Keratinocyte (primary cell): ENCODE measurements at regions not wholly inside any gene's neighbourhood (a gene's known extent, or its start where the extent isn't known, plus 50 kb on each side); places are given as distances from the start of the nearest gene placed in this dataset.

Experiments
- DNase-seq: peaks from one replicate; pipeline ENCODE4 v3.0.0-alpha.2; 2011; ENCODE audit warnings: low read depth, missing footprints, low spot score
- FAIRE-seq: peaks from 2 replicates; lab custom pipeline; 2011; peaks lifted over from hg19 to GRCh38; lab: Jason Lieb, UNC
- H2AFZ ChIP-seq: 2 replicates; pipeline ENCODE4 v1.6.0; 2012; ENCODE audit warnings: low read length, control low read depth, inconsistent platforms; ENCODE audit not compliant: control insufficient read depth
- H3K27ac ChIP-seq: 2 replicates; pipeline ENCODE4 v1.5.1; 2011; ENCODE audit warnings: low read length; ENCODE audit not compliant: control insufficient read depth, insufficient read depth
- H3K27me3 ChIP-seq: 3 replicates; pipeline ENCODE4 v1.6.0; 2011; ENCODE audit warnings: low read length; ENCODE audit not compliant: control insufficient read depth, insufficient read depth; ENCODE audit errors: extremely low read depth
- H3K36me3 ChIP-seq, 2 experiments: 2 replicates in 1 of 2; 3 replicates in 1 of 2; pipeline ENCODE4 v1.5.1; 2011; ENCODE audit warnings: low read length in 2 of 2, mild to moderate bottlenecking in 1 of 2; ENCODE audit not compliant: control insufficient read depth in 2 of 2, insufficient read depth in 2 of 2; ENCODE audit errors: extremely low read depth in 1 of 2
- H3K4me1 ChIP-seq: 3 replicates; pipeline ENCODE4 v1.5.1; 2011; ENCODE audit warnings: low read length; ENCODE audit not compliant: control insufficient read depth, insufficient read depth; ENCODE audit errors: extremely low read depth
- H3K4me2 ChIP-seq: 3 replicates; pipeline ENCODE4 v1.6.0; 2011; ENCODE audit warnings: low read depth, low read length; ENCODE audit not compliant: control insufficient read depth, insufficient read depth; ENCODE audit errors: extremely low read depth
- H3K4me3 ChIP-seq, 3 experiments: fragments of 200-600 bp in 1 of 3; sonication (generic) in 1 of 3; 2 replicates in 2 of 3; 3 replicates in 1 of 3; pipeline ENCODE4 v1.5.1; 2011 to 2016; ENCODE audit warnings: low read length in 3 of 3, mild to moderate bottlenecking in 3 of 3, control low read depth in 2 of 3, inconsistent platforms in 1 of 3, low read depth in 1 of 3, mixed read lengths in 1 of 3, mixed run types in 1 of 3, moderate library complexity in 1 of 3; ENCODE audit not compliant: control insufficient read depth in 2 of 3, insufficient read depth in 2 of 3; ENCODE audit errors: extremely low read depth in 1 of 3
- H3K79me2 ChIP-seq: 2 replicates; pipeline ENCODE4 v1.6.0; 2012; ENCODE audit warnings: low read length; ENCODE audit not compliant: control insufficient read depth, insufficient read depth
- H3K9ac ChIP-seq: 3 replicates; pipeline ENCODE4 v1.6.0; 2011; ENCODE audit warnings: low read length; ENCODE audit not compliant: control insufficient read depth, insufficient read depth; ENCODE audit errors: extremely low read depth
- H3K9me1 ChIP-seq: 3 replicates; pipeline ENCODE4 v1.6.0; 2011; ENCODE audit warnings: low read length; ENCODE audit not compliant: control insufficient read depth, insufficient read depth; ENCODE audit errors: extremely low read depth
- H3K9me3 ChIP-seq: 2 replicates; pipeline ENCODE4 v1.5.1; 2012; ENCODE audit warnings: low read depth, low read length; ENCODE audit not compliant: control insufficient read depth
- H4K20me1 ChIP-seq: 3 replicates; pipeline ENCODE4 v1.6.0; 2011; ENCODE audit warnings: low read length; ENCODE audit not compliant: control insufficient read depth, insufficient read depth; ENCODE audit errors: extremely low read depth
- EZH2 ChIP-seq: IDR thresholded peaks from one replicate; pipeline ENCODE4 v1.6.1; 2012; ENCODE audit warnings: inconsistent platforms, mild to moderate bottlenecking, low read length, moderate library complexity
- dilution Hi-C: fragments of 300-500 bp; cut with MboI; formaldehyde crosslinking; loops from one replicate; pipeline ENCODE4 v1.7.0; 2020; ENCODE audit warnings: low sequenced_read_pairs; ENCODE audit not compliant: extremely low pct_ligation_motif_present
- TF ChIP-seq, protein P1 (sequence below), 3 experiments: IDR thresholded peaks in 1 of 3; conservative IDR thresholded peaks in 1 of 3; optimal IDR thresholded peaks in 1 of 3; 2 replicates in 2 of 3; 3 replicates in 1 of 3; pipeline versions ENCODE3 to v1.5.1; 2011; ENCODE audit warnings: low read length in 3 of 3, mild to moderate bottlenecking in 3 of 3, moderate library complexity in 2 of 3, control low read depth in 1 of 3, inconsistent platforms in 1 of 3; ENCODE audit not compliant: insufficient read depth in 2 of 3; ENCODE audit errors: extremely low read depth in 1 of 3

DNA sequence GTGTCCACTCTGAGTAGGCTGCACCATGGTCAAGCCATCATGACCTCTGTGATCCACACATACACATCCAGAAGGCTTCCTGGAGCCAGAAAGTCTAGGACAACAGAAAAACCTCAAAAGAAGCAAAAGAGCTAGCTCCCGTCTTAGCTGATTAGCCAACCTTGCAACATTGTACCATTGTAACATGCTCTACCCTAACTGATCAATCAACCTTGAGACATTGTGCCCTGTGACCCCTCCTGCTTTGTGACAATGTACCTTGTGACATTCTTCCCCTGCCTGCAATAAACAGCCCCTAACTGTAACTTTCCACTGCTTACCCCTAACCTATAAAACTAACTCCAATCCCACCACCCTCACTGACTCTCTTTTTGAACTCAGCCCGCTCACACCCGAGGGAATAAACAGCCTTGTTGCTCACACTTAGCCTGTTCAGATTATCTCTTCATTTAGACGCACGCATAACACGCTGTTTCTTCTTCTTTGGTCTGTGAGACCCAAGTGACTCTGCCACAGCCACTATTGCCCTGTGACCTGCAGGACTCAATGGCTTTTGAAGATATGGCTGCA is 1104.6 kb downstream of the OTOL1 start:
- H2AFZ ChIP-seq: no peak overlapping the region
- no peaks in the 10 kb centered on the region for H4K20me1 ChIP-seq
- no peaks in the 10 kb centered on the region for H3K36me3 ChIP-seq
- FAIRE-seq: no peak
- dilution Hi-C loops: no loop called here
- no peaks in the 10 kb centered on the region for H3K9me3 ChIP-seq
- no peak overlapping the region for H3K9ac ChIP-seq
- DNase-seq: no peak
- H3K4me3 ChIP-seq: no peak overlapping the region
- no peak overlapping the region for H3K4me2 ChIP-seq
- no peaks in the 10 kb centered on the region for H3K27me3 ChIP-seq
- no peak overlapping the region for H3K27ac ChIP-seq
- TF ChIP-seq EZH2: no peak
- TF ChIP-seq, protein P1, sequence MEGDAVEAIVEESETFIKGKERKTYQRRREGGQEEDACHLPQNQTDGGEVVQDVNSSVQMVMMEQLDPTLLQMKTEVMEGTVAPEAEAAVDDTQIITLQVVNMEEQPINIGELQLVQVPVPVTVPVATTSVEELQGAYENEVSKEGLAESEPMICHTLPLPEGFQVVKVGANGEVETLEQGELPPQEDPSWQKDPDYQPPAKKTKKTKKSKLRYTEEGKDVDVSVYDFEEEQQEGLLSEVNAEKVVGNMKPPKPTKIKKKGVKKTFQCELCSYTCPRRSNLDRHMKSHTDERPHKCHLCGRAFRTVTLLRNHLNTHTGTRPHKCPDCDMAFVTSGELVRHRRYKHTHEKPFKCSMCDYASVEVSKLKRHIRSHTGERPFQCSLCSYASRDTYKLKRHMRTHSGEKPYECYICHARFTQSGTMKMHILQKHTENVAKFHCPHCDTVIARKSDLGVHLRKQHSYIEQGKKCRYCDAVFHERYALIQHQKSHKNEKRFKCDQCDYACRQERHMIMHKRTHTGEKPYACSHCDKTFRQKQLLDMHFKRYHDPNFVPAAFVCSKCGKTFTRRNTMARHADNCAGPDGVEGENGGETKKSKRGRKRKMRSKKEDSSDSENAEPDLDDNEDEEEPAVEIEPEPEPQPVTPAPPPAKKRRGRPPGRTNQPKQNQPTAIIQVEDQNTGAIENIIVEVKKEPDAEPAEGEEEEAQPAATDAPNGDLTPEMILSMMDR (optimal IDR thresholded peaks at IDR 0.05 in 1 of 3, IDR thresholded peaks at IDR 0.05 in 1 of 3, conservative IDR thresholded peaks at IDR 0.05 in 1 of 3; ENCODE audit: extremely low read depth in 1 of 3, insufficient read depth in 2 of 3, low read length in 3 of 3): no peak
- H3K4me1 ChIP-seq: no peaks in the 10 kb centered on the region
- no peaks in the 10 kb centered on the region for H3K79me2 ChIP-seq
- no peaks in the 10 kb centered on the region for H3K9me1 ChIP-seq

- DNase-seq (no peak), FAIRE-seq (no peak)
- H3K9me3 ChIP-seq: no peaks in the 10 kb centered on the region
- dilution Hi-C loops: no loop called here
- no peaks in the 10 kb centered on the region for H3K4me1 ChIP-seq
- no peak overlapping the region for H3K4me3 ChIP-seq
- H3K79me2 ChIP-seq: no peaks in the 10 kb centered on the region
- H3K4me2 ChIP-seq: no peak overlapping the region
- H3K9me1 ChIP-seq: no peaks in the 10 kb centered on the region
- no peak for TF ChIP-seq EZH2
- TF ChIP-seq, protein P1 (optimal IDR thresholded peaks at IDR 0.05 in 1 of 3, IDR thresholded peaks at IDR 0.05 in 1 of 3, conservative IDR thresholded peaks at IDR 0.05 in 1 of 3; ENCODE audit: extremely low read depth in 1 of 3, insufficient read depth in 2 of 3, low read length in 3 of 3): no peak
- no peak overlapping the region for H2AFZ ChIP-seq
- H3K27me3 ChIP-seq: no peaks in the 10 kb centered on the region
- H3K36me3 ChIP-seq: no peaks in the 10 kb centered on the region
- no peak overlapping the region for H3K9ac ChIP-seq
- no peak overlapping the region for H3K27ac ChIP-seq
- H4K20me1 ChIP-seq: no peaks in the 10 kb centered on the region
Observed at GRCh38 chr3:162602619-162603018, 1106.0 kb downstream of the OTOL1 start.
